Stimulated activated CD8-positive, alpha-beta memory T cell treated with anti-CD3 and anti-CD28 coated beads, Interleukin-4, amount 100 ng/mL, for 4 hours (primary cell): ENCODE measurements at regions not wholly inside any gene's neighbourhood (a gene's known extent, or its start where the extent isn't known, plus 50 kb on each side); places are given as distances from the start of the nearest gene placed in this dataset.

Source experiments
- DNase-seq, 2 donors: peaks; one replicate each; pipeline ENCODE4 v3.0.0-alpha.2; 2020; ENCODE audit warnings: low read depth in 2 of 2, low spot score in 1 of 2

- no peak for DNase-seq
Measured at GRCh38 chr1:221801251-221801661, 59.4 kb upstream of the DUSP10 start.

GRCh38 chr1:221800831-221801230 is 58.9 kb upstream of the DUSP10 start:
- DNase-seq = no peak

- DNase-seq = no peak
Measured at GRCh38 chr1:221797506-221797905, 55.6 kb upstream of the DUSP10 start.

- no peak for DNase-seq
Measured at GRCh38 chr1:221796700-221797099, 54.8 kb upstream of the DUSP10 start.

- no peak for DNase-seq
Measured at GRCh38 chr1:221795380-221795779, 53.5 kb upstream of the DUSP10 start.

- no peak for DNase-seq
Measured at GRCh38 chr1:221794935-221795334, 53.0 kb upstream of the DUSP10 start.

- DNase-seq = no peak
Measured at GRCh38 chr1:221794079-221794670, 52.3 kb upstream of the DUSP10 start.

- no peak for DNase-seq
Measured at GRCh38 chr1:221793439-221794078, 51.7 kb upstream of the DUSP10 start.

- DNase-seq = no peak
Measured at GRCh38 chr1:221791846-221792245, 50.0 kb upstream of the DUSP10 start.
